HepG2 (cell line): ENCODE measurements at regions not wholly inside any gene's neighbourhood (a gene's known extent, or its start where the extent isn't known, plus 50 kb on each side); places are given as distances from the start of the nearest gene placed in this dataset.

Experiments
- ATAC-seq: fragments of 200-7000 bp; cut with Tn5 transposase; 3 replicates; pipeline ENCODE4 v1.9.1; 2020; ENCODE audit warnings: mild to moderate bottlenecking, moderate library complexity
- BruUV-seq: library from RNA; stranded (reverse); fragments of 400-500 nt; replicated peaks from 2 replicates; lab custom pipeline; 2021; lab: Mats Ljungman, UMichigan
- CTCF ChIA-PET: fragments of 300-600 bp; formaldehyde crosslinking; extraction: SDS; loops from one replicate; lab custom pipeline; 2021; ENCODE audit warnings: low total read pairs, inconsistent platforms, low intra/inter-chr PET ratio; lab: Yijun Ruan, JAX
- POLR2A ChIA-PET: fragments of 350-600 bp; sonication (Branson Sonifier 250); formaldehyde crosslinking; loops from one replicate; lab custom pipeline; 2020; ENCODE audit warnings: antibody characterized with exemption, inconsistent platforms; lab: Yijun Ruan, JAX
- DNase-seq: peaks from one replicate; pipeline ENCODE4 v3.0.0-alpha.2; 2015; ENCODE audit warnings: low spot score
- FAIRE-seq: peaks from 3 replicates; lab custom pipeline; 2011; peaks lifted over from hg19 to GRCh38; lab: Jason Lieb, UNC
- H2AFZ ChIP-seq: one replicate; pipeline ENCODE4 v1.6.1; 2011; ENCODE audit warnings: low read length, inconsistent platforms
- H3K27ac ChIP-seq: fragments of 300-600 bp; 3 replicates; pipeline ENCODE4 v1.8.0; 2011; ENCODE audit warnings: mixed run types, mild to moderate bottlenecking, mixed read lengths, low read length, inconsistent platforms; ENCODE audit not compliant: insufficient read depth; ENCODE audit errors: extremely low read length
- H3K27me3 ChIP-seq, 2 experiments: fragments of 200-600 bp in 1 of 2; 2 replicates in 1 of 2; 3 replicates in 1 of 2; pipeline versions ENCODE4 v1.6.0 to v1.8.0; 2011; ENCODE audit warnings: low read length in 2 of 2, mild to moderate bottlenecking in 2 of 2, moderate library complexity in 2 of 2, inconsistent platforms in 1 of 2; ENCODE audit not compliant: insufficient read depth in 2 of 2, control insufficient read depth in 1 of 2
- H3K36me3 ChIP-seq, 2 experiments: fragments of 200-600 bp in 1 of 2; replicated peaks in 1 of 2; 2 replicates in 1 of 2; 3 replicates in 1 of 2; pipeline versions ENCODE4 v1.5.1 to v1.8.0; 2011; ENCODE audit warnings: low read length in 2 of 2, inconsistent platforms in 1 of 2; ENCODE audit not compliant: insufficient read depth in 2 of 2, control insufficient read depth in 1 of 2
- H3K4me1 ChIP-seq: 2 replicates; pipeline ENCODE4 v1.5.1; 2012; ENCODE audit warnings: low read length, inconsistent platforms; ENCODE audit not compliant: insufficient read depth
- H3K4me2 ChIP-seq: 2 replicates; pipeline ENCODE4 v1.6.0; 2011; ENCODE audit warnings: low read depth, low read length, inconsistent platforms
- H3K4me3 ChIP-seq, 3 experiments: fragments of 200-600 bp in 1 of 3; sonication (generic), shearing (Covaris generic) in 1 of 3; replicated peaks in 1 of 3; 2 replicates each; pipeline ENCODE4 v1.5.1; 2011 to 2016; ENCODE audit warnings: low read length in 3 of 3, inconsistent platforms in 2 of 3, low read depth in 2 of 3, mild to moderate bottlenecking in 2 of 3, control low read depth in 1 of 3, mixed read lengths in 1 of 3; ENCODE audit not compliant: insufficient read depth in 1 of 3
- H3K79me2 ChIP-seq: one replicate; pipeline ENCODE4 v1.6.1; 2011; ENCODE audit warnings: low read length, inconsistent platforms; ENCODE audit not compliant: insufficient read depth
- H3K9ac ChIP-seq: 2 replicates; pipeline ENCODE4 v1.6.0; 2011; ENCODE audit warnings: mild to moderate bottlenecking, low read depth, low read length, inconsistent platforms; ENCODE audit not compliant: insufficient read depth
- H3K9me3 ChIP-seq: 2 replicates; pipeline ENCODE4 v1.5.1; 2012; ENCODE audit warnings: mild to moderate bottlenecking, low read length
- H4K20me1 ChIP-seq: 2 replicates; pipeline ENCODE4 v1.6.0; 2011; ENCODE audit warnings: inconsistent platforms, mild to moderate bottlenecking, low read length, moderate library complexity; ENCODE audit not compliant: insufficient read depth
- KDM2A ChIP-seq: sonication (generic); formaldehyde crosslinking; IDR thresholded peaks from 2 replicates; pipeline ENCODE4 v1.4.0; 2020; ENCODE audit warnings: low read depth, missing genetic modification reagents, borderline replicate concordance
- KDM5B ChIP-seq: sonication (generic); formaldehyde crosslinking; IDR thresholded peaks from 2 replicates; pipeline ENCODE4 v1.4.0; 2020; ENCODE audit warnings: missing genetic modification reagents, mild to moderate bottlenecking, borderline replicate concordance
- SNAPC2 ChIP-seq: sonication (generic); formaldehyde crosslinking; IDR thresholded peaks from 2 replicates; pipeline ENCODE4 v1.8.1; 2022; ENCODE audit warnings: mild to moderate bottlenecking, missing genetic modification reagents
- ZBTB37 ChIP-seq: sonication (generic); formaldehyde crosslinking; IDR thresholded peaks from 2 replicates; pipeline ENCODE4 v1.4.0; 2020; ENCODE audit warnings: mild to moderate bottlenecking, missing genetic modification reagents
- ZNF816 ChIP-seq: sonication (generic); formaldehyde crosslinking; IDR thresholded peaks from 2 replicates; pipeline ENCODE4 v1.8.0; 2022; ENCODE audit warnings: missing genetic modification reagents, mild to moderate bottlenecking, borderline replicate concordance
- WGBS: methylation state at CpG from one replicate; pipeline ENCODE4 v1.1.6; 2017; ENCODE audit warnings: low lambda C conversion rate; 5-methylcytosine and 5-hydroxymethylcytosine counted together
- in situ Hi-C: cut with HindIII; loops from 2 replicates; pipeline ENCODE4 v1.10.0; 2017; ENCODE audit warnings: low pct_unique_long_range_greater_than_20kb; ENCODE audit not compliant: extremely low pct_ligation_motif_present
- intact Hi-C: fragments of 100-400 bp; cut with micrococcal nuclease; formaldehyde crosslinking; loops from one replicate; pipeline ENCODE4 v1.10.0; 2022; ENCODE audit not compliant: unreplicated experiment

- ChIA-PET CTCF (no interaction called here), POLR2A (no interaction called here)
- in situ Hi-C loops (no loop called here), intact Hi-C loops (no loop called here)
- no peak overlapping the region for H3K9ac ChIP-seq
- no peak for ATAC-seq
- no peak overlapping the region for H3K27ac ChIP-seq
- H3K4me2 ChIP-seq, result no peak overlapping the region
- WGBS, result 0% methylated on average over 2 of the region's 2 CpGs
- H3K79me2 ChIP-seq, result no peaks in the 10 kb centered on the region
- TF ChIP-seq ZBTB37, result no peak
- TF ChIP-seq KDM5B (CRISPR knock-in tag), result no peak
- TF ChIP-seq SNAPC2 (CRISPR knock-in tag), result no peak
- TF ChIP-seq ZNF816 (CRISPR knock-in tag), result no peak
- no peak for DNase-seq
- H3K27me3 ChIP-seq, result no peaks in the 10 kb centered on the region
- no peaks in the 10 kb centered on the region for H3K4me1 ChIP-seq
- no peak overlapping the region for H2AFZ ChIP-seq
- H3K4me3 ChIP-seq, result no peak overlapping the region
- no peaks in the 10 kb centered on the region; the same call in 1 of the 2 replicates for H3K9me3 ChIP-seq
- no peak for FAIRE-seq
- no peaks in the 10 kb centered on the region for H4K20me1 ChIP-seq
- H3K36me3 ChIP-seq, result no peaks in the 10 kb centered on the region
- BruUV-seq, result no TSS peak
Measured at GRCh38 chrX:78548012-78548411, 111.1 kb downstream of the RTL3 start.

GRCh38 chrX:78545233-78545632 is 113.9 kb downstream of the RTL3 start:
- no peaks in the 10 kb centered on the region for H4K20me1 ChIP-seq
- no peak for DNase-seq
- H3K4me3 ChIP-seq, result no peak overlapping the region
- no peak overlapping the region for H3K4me2 ChIP-seq
- no peaks in the 10 kb centered on the region for H3K79me2 ChIP-seq
- ATAC-seq, result no peak
- no peak for FAIRE-seq
- no TSS peak for BruUV-seq
- in situ Hi-C loops (no loop called here), intact Hi-C loops (no loop called here)
- H3K27me3 ChIP-seq, result no peaks in the 10 kb centered on the region
- no peak overlapping the region for H3K9ac ChIP-seq
- ChIA-PET CTCF (no interaction called here), POLR2A (no interaction called here)
- no peak for TF ChIP-seq KDM2A (CRISPR knock-in tag)
- no peaks in the 10 kb centered on the region for H3K36me3 ChIP-seq
- no peak overlapping the region for H3K27ac ChIP-seq
- no peaks in the 10 kb centered on the region for H3K4me1 ChIP-seq
- no peak overlapping the region for H2AFZ ChIP-seq
- no peaks in the 10 kb centered on the region; the same call in 1 of the 2 replicates for H3K9me3 ChIP-seq
